OCI-LY3 (cell line): ENCODE measurements at regions not wholly inside any gene's neighbourhood (a gene's known extent, or its start where the extent isn't known, plus 50 kb on each side); places are given as distances from the start of the nearest gene placed in this dataset.

ENCODE experiments used
- H2AFZ ChIP-seq: fragments of 200-600, 300-600 bp; shearing (Covaris generic); 2 replicates; pipeline ENCODE4 v1.6.0; 2014; ENCODE audit warnings: antibody characterized with exemption, low read depth, low read length
- H3K27ac ChIP-seq: fragments of 200-600, 300-600 bp; sonication (generic); 2 replicates; pipeline ENCODE4 v1.5.1; 2014; ENCODE audit warnings: mild to moderate bottlenecking, low read length, moderate library complexity, mixed read lengths
- H3K27me3 ChIP-seq: fragments of 200-600, 300-600 bp; sonication (generic); 2 replicates; pipeline ENCODE4 v1.6.1; 2014; ENCODE audit warnings: low read depth, low read length, mixed read lengths
- H3K36me3 ChIP-seq: fragments of 200-600, 300-600 bp; sonication (generic); replicated peaks from 2 replicates; pipeline ENCODE3; 2014; ENCODE audit warnings: low read depth, low read length, mixed read lengths
- H3K4me1 ChIP-seq: fragments of 300-600, 200-600 bp; sonication (generic); 2 replicates; pipeline ENCODE4 v1.6.1; 2014; ENCODE audit warnings: low read length, mixed read lengths
- H3K4me2 ChIP-seq: fragments of 200-600, 300-600 bp; sonication (generic); 2 replicates; pipeline ENCODE4 v1.6.1; 2014; ENCODE audit warnings: low read length, mixed read lengths
- H3K4me3 ChIP-seq: fragments of 300-600, 200-600 bp; sonication (generic); 2 replicates; pipeline ENCODE4 v1.5.1; 2014; ENCODE audit warnings: antibody characterized with exemption, mild to moderate bottlenecking, low read length, moderate library complexity
- H3K79me2 ChIP-seq: fragments of 300-600, 200-600 bp; shearing (Covaris generic); 2 replicates; pipeline ENCODE4 v1.6.1; 2014; ENCODE audit warnings: mild to moderate bottlenecking, low read length, mixed read lengths
- H3K9ac ChIP-seq: fragments of 300-600, 200-600 bp; shearing (Covaris generic); 2 replicates; pipeline ENCODE4 v1.6.0; 2014; ENCODE audit warnings: mild to moderate bottlenecking, low read length, moderate library complexity
- H3K9me3 ChIP-seq: fragments of 200-600, 300-600 bp; shearing (Covaris generic); 2 replicates; pipeline ENCODE4 v1.6.1; 2014; ENCODE audit warnings: low read length, mixed read lengths; ENCODE audit not compliant: insufficient read depth
- H4K20me1 ChIP-seq: fragments of 200-600, 300-600 bp; sonication (generic); 2 replicates; pipeline ENCODE4 v1.6.1; 2016; ENCODE audit warnings: low read length, mixed read lengths; ENCODE audit not compliant: insufficient read depth
- CTCF ChIP-seq: fragments of 200-600, 300-600 bp; sonication (generic); IDR thresholded peaks from 2 replicates; pipeline ENCODE4 v1.5.1; 2014; ENCODE audit warnings: antibody characterized with exemption, low read length, low read depth
- EZH2phosphoT487 ChIP-seq: fragments of 200-600 bp; shearing (Covaris generic); IDR thresholded peaks from 2 replicates; pipeline ENCODE4 v1.6.1; 2018; ENCODE audit warnings: antibody characterized with exemption, mixed run types, low read depth

GRCh38 chr2:226114436-226114835 is 685.2 kb downstream of the IRS1 start:
- Histone ChIP-seq H3K4me3 (no peak overlapping the region), H3K79me2 (no peaks in the 10 kb centered on the region), H3K36me3 (no peaks in the 10 kb centered on the region), H3K4me1 (no peaks in the 10 kb centered on the region), H3K27ac (no peak overlapping the region), H2AFZ (no peak overlapping the region), H3K9me3 (no peaks in the 10 kb centered on the region), H3K4me2 (no peak overlapping the region), H4K20me1 (no peaks in the 10 kb centered on the region), H3K9ac (no peak overlapping the region), H3K27me3 (no peaks in the 10 kb centered on the region)
- no peak for TF ChIP-seq CTCF
- TF ChIP-seq EZH2phosphoT487, result no peak

GRCh38 chr2:226098861-226099745 is 699.6 kb downstream of the NYAP2 start:
- Histone ChIP-seq H3K4me3 (no peak overlapping the region), H4K20me1 (no peaks in the 10 kb centered on the region), H3K4me2 (no peak overlapping the region), H3K9me3 (no peaks in the 10 kb centered on the region), H3K27ac (no peak overlapping the region), H3K79me2 (no peaks in the 10 kb centered on the region), H3K4me1 (no peaks in the 10 kb centered on the region), H3K36me3 (no peaks in the 10 kb centered on the region), H3K9ac (no peak overlapping the region), H3K27me3 (no peaks in the 10 kb centered on the region), H2AFZ (no peak overlapping the region)
- TF ChIP-seq CTCF (no peak), EZH2phosphoT487 (no peak)

DNA sequence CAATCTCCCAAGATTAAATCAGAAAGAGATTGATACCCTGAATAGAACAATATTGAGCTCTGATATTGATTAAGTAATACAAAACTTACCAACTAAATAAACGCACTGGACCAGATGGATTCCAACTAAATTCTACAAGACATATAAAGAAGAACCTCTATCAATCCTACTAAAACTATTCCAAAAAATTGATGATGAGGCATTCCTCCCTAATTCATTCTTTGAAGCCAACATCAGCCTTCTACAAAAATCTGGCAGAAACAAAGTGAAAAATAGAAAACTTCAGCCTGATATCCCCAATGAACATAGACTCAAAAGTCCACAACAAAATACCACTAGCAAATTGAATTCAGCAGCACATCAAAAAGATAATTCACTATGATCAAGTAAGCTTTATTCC is 695.5 kb downstream of the NYAP2 start:
- no peaks in the 10 kb centered on the region for H3K27me3 ChIP-seq
- no peaks in the 10 kb centered on the region for H3K79me2 ChIP-seq
- no peaks in the 10 kb centered on the region for H4K20me1 ChIP-seq
- no peak overlapping the region for H2AFZ ChIP-seq
- no peaks in the 10 kb centered on the region for H3K36me3 ChIP-seq
- no peak overlapping the region for H3K4me2 ChIP-seq
- no peak overlapping the region for H3K9ac ChIP-seq
- no peaks in the 10 kb centered on the region for H3K4me1 ChIP-seq
- TF ChIP-seq CTCF (no peak), EZH2phosphoT487 (no peak)
- H3K4me3 ChIP-seq, result no peak overlapping the region
- H3K9me3 ChIP-seq, result no peaks in the 10 kb centered on the region
- no peak overlapping the region for H3K27ac ChIP-seq

GRCh38 chr2:226093364-226093763 is 693.9 kb downstream of the NYAP2 start:
- Histone ChIP-seq H3K9ac (no peak overlapping the region), H2AFZ (no peak overlapping the region), H3K27ac (no peak overlapping the region), H4K20me1 (no peaks in the 10 kb centered on the region), H3K4me1 (no peaks in the 10 kb centered on the region), H3K36me3 (no peaks in the 10 kb centered on the region), H3K4me2 (no peak overlapping the region), H3K9me3 (no peaks in the 10 kb centered on the region), H3K79me2 (no peaks in the 10 kb centered on the region), H3K27me3 (no peaks in the 10 kb centered on the region), H3K4me3 (no peak overlapping the region)
- TF ChIP-seq CTCF (no peak), EZH2phosphoT487 (no peak)
